SK-N-SH (cell line): ENCODE measurements at regions not wholly inside any gene's neighbourhood (a gene's known extent, or its start where the extent isn't known, plus 50 kb on each side); places are given as distances from the start of the nearest gene placed in this dataset.

Experiments
- CTCF ChIA-PET: fragments of 300-600, 350-600 bp; formaldehyde crosslinking; extraction: SDS; loops from one replicate; lab custom pipeline; 2021; lab: Yijun Ruan, JAX
- POLR2A ChIA-PET: fragments of 350-600 bp; sonication (Branson Sonifier 250); formaldehyde crosslinking; extraction: SDS; loops from one replicate; lab custom pipeline; 2020; ENCODE audit warnings: antibody characterized with exemption, inconsistent platforms; lab: Yijun Ruan, JAX
- DNase-seq: peaks from one replicate; pipeline ENCODE4 v3.0.0; 2012
- H2AFZ ChIP-seq: fragments of 200-600 bp; sonication (generic); 2 replicates; pipeline ENCODE4 v1.8.1; 2016; ENCODE audit warnings: antibody characterized with exemption, mild to moderate bottlenecking, low read depth
- H3F3A ChIP-seq: fragments of 200-600 bp; sonication (generic); replicated peaks from 2 replicates; pipeline ENCODE3; 2016; ENCODE audit warnings: antibody characterized with exemption, mild to moderate bottlenecking; ENCODE audit not compliant: insufficient read depth
- H3K27ac ChIP-seq, 2 experiments: fragments of 200-500 bp in 1 of 2; fragments of 200-600 bp in 1 of 2; sonication (Bioruptor generic) in 1 of 2; sonication (generic), shearing (Covaris generic) in 1 of 2; 2 replicates each; pipeline versions ENCODE4 v1.5.1 to v1.6.1; 2014 to 2016; ENCODE audit warnings: low read depth in 2 of 2, inconsistent platforms in 1 of 2, low read length in 1 of 2, mild to moderate bottlenecking in 1 of 2, mixed read lengths in 1 of 2
- H3K27me3 ChIP-seq: fragments of 200-600 bp; sonication (generic), shearing (Covaris generic); 2 replicates; pipeline ENCODE4 v1.6.1; 2016; ENCODE audit warnings: mixed run types; ENCODE audit not compliant: insufficient read depth
- H3K36me3 ChIP-seq, 2 experiments: fragments of 200-500 bp in 1 of 2; fragments of 200-600 bp in 1 of 2; sonication (Bioruptor generic) in 1 of 2; sonication (generic) in 1 of 2; replicated peaks in 1 of 2; 2 replicates each; pipeline versions ENCODE3 to v1.5.1; 2014 to 2016; ENCODE audit warnings: low read length in 1 of 2, mild to moderate bottlenecking in 1 of 2; ENCODE audit not compliant: insufficient read depth in 2 of 2, control insufficient read depth in 1 of 2
- H3K4me1 ChIP-seq, 2 experiments: fragments of 200-500 bp in 1 of 2; fragments of 200-600 bp in 1 of 2; sonication (Bioruptor generic) in 1 of 2; sonication (generic), shearing (Covaris generic) in 1 of 2; 2 replicates each; pipeline versions ENCODE4 v1.5.1 to v1.6.1; 2014 to 2016; ENCODE audit warnings: low read depth in 1 of 2, low read length in 1 of 2, mixed run types in 1 of 2; ENCODE audit not compliant: insufficient read depth in 2 of 2, control insufficient read depth in 1 of 2
- H3K4me2 ChIP-seq: fragments of 200-600 bp; sonication (generic), shearing (Covaris generic); 2 replicates; pipeline ENCODE4 v1.6.1; 2017; ENCODE audit warnings: mixed run types
- H3K4me3 ChIP-seq, 2 experiments: fragments of 200-500 bp in 1 of 2; fragments of 200-600 bp in 1 of 2; sonication (Bioruptor generic) in 1 of 2; sonication (generic), shearing (Covaris generic) in 1 of 2; 2 replicates each; pipeline versions ENCODE4 v1.5.1 to v1.8.1; 2014 to 2016; ENCODE audit warnings: low read depth in 2 of 2, inconsistent platforms in 1 of 2, low read length in 1 of 2, mild to moderate bottlenecking in 1 of 2, mixed read lengths in 1 of 2, moderate library complexity in 1 of 2
- H3K79me2 ChIP-seq: fragments of 200-600 bp; sonication (generic); 2 replicates; pipeline ENCODE4 v1.8.1; 2017; ENCODE audit warnings: mild to moderate bottlenecking; ENCODE audit not compliant: insufficient read depth
- H3K9ac ChIP-seq: fragments of 200-600 bp; sonication (generic); 2 replicates; pipeline ENCODE4 v1.6.1; 2017; ENCODE audit warnings: mixed run types
- H3K9me2 ChIP-seq: fragments of 200-600 bp; sonication (generic); 2 replicates; pipeline ENCODE4 v1.6.1; 2017; ENCODE audit warnings: mixed run types
- H3K9me3 ChIP-seq: fragments of 200-600 bp; sonication (generic); 2 replicates; pipeline ENCODE4 v1.6.1; 2017; ENCODE audit warnings: mixed run types, mild to moderate bottlenecking, moderate library complexity
- H4K20me1 ChIP-seq: fragments of 200-600 bp; sonication (generic); 2 replicates; pipeline ENCODE4 v1.6.1; 2017; ENCODE audit warnings: mild to moderate bottlenecking, mixed run types; ENCODE audit not compliant: insufficient read depth
- CTCF ChIP-seq: fragments of 200-600 bp; sonication (generic); IDR thresholded peaks from 2 replicates; pipeline ENCODE4 v1.6.1; 2017; ENCODE audit warnings: antibody characterized with exemption, mild to moderate bottlenecking, moderate library complexity
- ELF1 ChIP-seq: IDR thresholded peaks from 2 replicates; pipeline ENCODE4 v1.4.0; 2012
- EP300 ChIP-seq, 2 experiments: IDR thresholded peaks; 2 replicates each; pipeline versions ENCODE4 v1.4.0 to v1.6.1; 2012; ENCODE audit warnings: borderline replicate concordance in 1 of 2, low read depth in 1 of 2, low read length in 1 of 2
- FOXM1 ChIP-seq: IDR thresholded peaks from 2 replicates; pipeline ENCODE4 v1.4.0; 2012; ENCODE audit warnings: low read depth, mild to moderate bottlenecking
- GATA2 ChIP-seq: sonication (generic); formaldehyde crosslinking; IDR thresholded peaks from 2 replicates; pipeline ENCODE4 v1.5.0; 2020; ENCODE audit warnings: mild to moderate bottlenecking, missing genetic modification reagents
- RFX5 ChIP-seq: IDR thresholded peaks from 2 replicates; pipeline ENCODE4 v1.6.1; 2012; ENCODE audit warnings: mild to moderate bottlenecking, improper control_type of control experiment, low read length
- SIN3A ChIP-seq: IDR thresholded peaks from 2 replicates; pipeline ENCODE4 v1.6.1; 2012; ENCODE audit warnings: low read depth, mild to moderate bottlenecking, low read length, moderate library complexity, borderline replicate concordance
- TAF1 ChIP-seq: IDR thresholded peaks from 2 replicates; pipeline ENCODE4 v1.6.1; 2012; ENCODE audit warnings: low read depth, mild to moderate bottlenecking, low read length, moderate library complexity, borderline replicate concordance
- TCF12 ChIP-seq: IDR thresholded peaks from 2 replicates; pipeline ENCODE4 v1.4.0; 2012
- TEAD4 ChIP-seq: IDR thresholded peaks from 2 replicates; pipeline ENCODE4 v1.4.0; 2012; ENCODE audit warnings: mild to moderate bottlenecking, borderline replicate concordance; ENCODE audit not compliant: insufficient read depth
- YY1 ChIP-seq: IDR thresholded peaks from 2 replicates; pipeline ENCODE4 v1.4.0; 2012; ENCODE audit warnings: low read depth, mild to moderate bottlenecking
- ZBTB33 ChIP-seq: IDR thresholded peaks from 2 replicates; pipeline ENCODE4 v1.4.0; 2012; ENCODE audit warnings: low read depth, borderline replicate concordance
- WGBS: methylation state at CpG from one replicate; pipeline ENCODE4 v1.1.6; 2017; ENCODE audit warnings: low lambda C conversion rate; 5-methylcytosine and 5-hydroxymethylcytosine counted together
- TF ChIP-seq, protein P1 (sequence below): fragments of 150-350 bp; IDR thresholded peaks from 2 replicates; pipeline ENCODE4 v1.6.1; 2016; ENCODE audit warnings: mild to moderate bottlenecking, low read depth, low read length
- TF ChIP-seq, protein P2 (sequence below): IDR thresholded peaks from 2 replicates; pipeline ENCODE4 v1.4.0; 2012; ENCODE audit warnings: low read depth

DNA sequence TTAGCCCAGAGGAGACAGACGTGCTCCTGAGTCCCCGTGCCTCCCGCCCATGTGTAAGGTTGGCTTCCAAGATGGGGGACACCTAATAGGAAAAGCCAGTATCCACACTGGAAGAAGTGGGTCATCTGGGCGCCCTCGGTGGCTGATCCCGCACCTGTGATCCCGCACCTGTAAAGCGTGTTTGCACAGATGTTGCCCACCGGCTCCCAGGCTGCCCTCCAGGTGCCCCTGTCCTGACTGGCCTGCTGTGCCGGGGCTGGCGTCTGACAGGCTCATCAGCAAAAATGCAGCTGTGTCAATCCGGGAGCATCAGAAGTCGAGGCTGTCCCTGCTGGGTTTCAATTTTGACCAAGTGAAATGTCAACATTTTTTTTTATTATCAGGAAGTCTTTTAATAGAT lies 88.5 kb downstream of the IRX1 start:
- H3K79me2 ChIP-seq = no peaks in the 10 kb centered on the region
- H3K4me2 ChIP-seq = no peak overlapping the region
- TF ChIP-seq TCF12 = no peak
- no peak for TF ChIP-seq SIN3A
- TF ChIP-seq YY1 = no peak
- TF ChIP-seq ELF1 = no peak
- WGBS = 2% methylated on average over 7 of the region's 13 CpGs
- no peaks in the 10 kb centered on the region for H3F3A ChIP-seq
- no peak overlapping the region for H3K27ac ChIP-seq
- no peaks in the 10 kb centered on the region for H3K27me3 ChIP-seq
- H3K4me1 ChIP-seq = no peaks in the 10 kb centered on the region
- H3K9ac ChIP-seq = no peak overlapping the region
- ChIA-PET CTCF (no interaction called here), POLR2A (no interaction called here)
- H3K4me3 ChIP-seq = no peak overlapping the region
- no peak overlapping the region for H2AFZ ChIP-seq
- no peak for DNase-seq
- H4K20me1 ChIP-seq = no peaks in the 10 kb centered on the region
- no peaks in the 10 kb centered on the region for H3K36me3 ChIP-seq
- H3K9me3 ChIP-seq = no peaks in the 10 kb centered on the region
- H3K9me2 ChIP-seq = no peaks in the 10 kb centered on the region

- H3K9ac ChIP-seq = no peak overlapping the region
- no peak overlapping the region for H3K4me2 ChIP-seq
- no peaks in the 10 kb centered on the region for H3K4me1 ChIP-seq
- H3K4me3 ChIP-seq = no peak overlapping the region
- H3K9me2 ChIP-seq = no peaks in the 10 kb centered on the region
- H3K27ac ChIP-seq = no peak overlapping the region
- H3K36me3 ChIP-seq = no peaks in the 10 kb centered on the region
- H4K20me1 ChIP-seq = no peaks in the 10 kb centered on the region
- TF ChIP-seq, protein P1, sequence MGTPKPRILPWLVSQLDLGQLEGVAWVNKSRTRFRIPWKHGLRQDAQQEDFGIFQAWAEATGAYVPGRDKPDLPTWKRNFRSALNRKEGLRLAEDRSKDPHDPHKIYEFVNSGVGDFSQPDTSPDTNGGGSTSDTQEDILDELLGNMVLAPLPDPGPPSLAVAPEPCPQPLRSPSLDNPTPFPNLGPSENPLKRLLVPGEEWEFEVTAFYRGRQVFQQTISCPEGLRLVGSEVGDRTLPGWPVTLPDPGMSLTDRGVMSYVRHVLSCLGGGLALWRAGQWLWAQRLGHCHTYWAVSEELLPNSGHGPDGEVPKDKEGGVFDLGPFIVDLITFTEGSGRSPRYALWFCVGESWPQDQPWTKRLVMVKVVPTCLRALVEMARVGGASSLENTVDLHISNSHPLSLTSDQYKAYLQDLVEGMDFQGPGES = no peak
- no peak for TF ChIP-seq FOXM1
- TF ChIP-seq TEAD4 = no peak
- no peak for TF ChIP-seq EP300 (IDR thresholded peaks at IDR 0.05; ENCODE audit: borderline replicate concordance in 1 of 2, low read depth in 1 of 2, low read length in 1 of 2)
- TF ChIP-seq ZBTB33 = no peak
- TF ChIP-seq RFX5 = no peak
- no peak for TF ChIP-seq TAF1
- TF ChIP-seq, protein P2, sequence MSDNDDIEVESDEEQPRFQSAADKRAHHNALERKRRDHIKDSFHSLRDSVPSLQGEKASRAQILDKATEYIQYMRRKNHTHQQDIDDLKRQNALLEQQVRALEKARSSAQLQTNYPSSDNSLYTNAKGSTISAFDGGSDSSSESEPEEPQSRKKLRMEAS = no peak
- TF ChIP-seq GATA2 (CRISPR knock-in tag) = no peak
- TF ChIP-seq CTCF = no peak
- TF ChIP-seq, all 33 proteins: peak for 0
- H3F3A ChIP-seq = no peaks in the 10 kb centered on the region
- ChIA-PET CTCF (no interaction called here), POLR2A (no interaction called here)
- no peaks in the 10 kb centered on the region for H3K27me3 ChIP-seq
- H2AFZ ChIP-seq = no peak overlapping the region
- no peaks in the 10 kb centered on the region for H3K9me3 ChIP-seq
- H3K79me2 ChIP-seq = no peaks in the 10 kb centered on the region
- 23% methylated on average over 11 of the region's 12 CpGs for WGBS
- DNase-seq = no peak
Observed at GRCh38 chr5:3684771-3685354, 89.2 kb downstream of the IRX1 start.
